HL-60 (cell line): ENCODE measurements at regions not wholly inside any gene's neighbourhood (a gene's known extent, or its start where the extent isn't known, plus 50 kb on each side); places are given as distances from the start of the nearest gene placed in this dataset.

ENCODE experiments used
- DNase-seq, 2 experiments: peaks; one replicate each; pipeline ENCODE4 v3.0.0-alpha.2; 2010 to 2020; ENCODE audit warnings: low read depth in 1 of 2, low spot score in 1 of 2
- H3K27ac ChIP-seq: fragments of 250-450 bp; sonication (Bioruptor Pico); replicated peaks from 2 replicates; pipeline ENCODE4 v1.5.1; 2020; ENCODE audit warnings: mild to moderate bottlenecking, moderate library complexity
- H3K27me3 ChIP-seq: fragments of 250-450 bp; sonication (Bioruptor Pico); 2 replicates; pipeline ENCODE4 v1.5.1; 2021; ENCODE audit warnings: mild to moderate bottlenecking, moderate library complexity; ENCODE audit not compliant: insufficient read depth, poor library complexity, severe bottlenecking
- H3K4me3 ChIP-seq: replicated peaks from 2 replicates; pipeline ENCODE4 v1.5.1; 2011; ENCODE audit warnings: mild to moderate bottlenecking, control low read depth, low read length; ENCODE audit not compliant: insufficient read depth
- GABPA ChIP-seq: IDR thresholded peaks from 2 replicates; pipeline ENCODE4 v1.6.1; 2012; ENCODE audit warnings: low read depth
- POLR2AphosphoS5 ChIP-seq: IDR thresholded peaks from 2 replicates; pipeline ENCODE4 v1.6.1; 2012; ENCODE audit warnings: low read depth
- SPI1 ChIP-seq: IDR thresholded peaks from 2 replicates; pipeline ENCODE4 v1.6.1; 2012; ENCODE audit warnings: low read depth, mild to moderate bottlenecking, borderline replicate concordance
- TF ChIP-seq, protein P1 (sequence below): IDR thresholded peaks from one replicate; pipeline ENCODE4 v1.5.1; 2011; ENCODE audit warnings: low read length, control low read depth, inconsistent platforms; ENCODE audit not compliant: insufficient read depth
- TF ChIP-seq, protein P2 (sequence below): IDR thresholded peaks from 2 replicates; pipeline ENCODE4 v1.6.1; 2012; ENCODE audit warnings: low read depth; ENCODE audit not compliant: insufficient replicate concordance

DNA sequence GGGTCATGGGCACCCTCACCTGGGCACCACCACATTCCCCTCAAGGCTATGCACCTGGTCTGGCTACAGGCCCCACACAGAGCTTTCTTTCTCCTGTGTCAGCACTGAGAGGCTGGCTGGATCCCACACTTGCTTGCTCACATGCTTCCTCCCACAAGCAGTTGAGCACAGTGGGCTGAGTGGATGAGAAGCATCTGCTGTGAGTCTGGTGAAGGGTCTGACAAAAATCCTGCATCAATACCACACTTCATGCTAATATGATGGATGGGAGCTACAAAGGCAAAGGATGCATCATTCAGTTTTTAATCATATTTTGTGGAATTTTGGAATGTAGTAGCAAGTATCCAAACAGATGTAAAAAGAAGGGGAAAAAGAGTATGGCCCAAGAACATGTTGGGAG is 830.8 kb upstream of the PTPRD start:
- Histone ChIP-seq H3K27me3 (no peaks in the 10 kb centered on the region), H3K4me3 (no peak overlapping the region), H3K27ac (no peak overlapping the region)
- DNase-seq = no peak
- no peak for TF ChIP-seq POLR2AphosphoS5
- TF ChIP-seq, protein P1, sequence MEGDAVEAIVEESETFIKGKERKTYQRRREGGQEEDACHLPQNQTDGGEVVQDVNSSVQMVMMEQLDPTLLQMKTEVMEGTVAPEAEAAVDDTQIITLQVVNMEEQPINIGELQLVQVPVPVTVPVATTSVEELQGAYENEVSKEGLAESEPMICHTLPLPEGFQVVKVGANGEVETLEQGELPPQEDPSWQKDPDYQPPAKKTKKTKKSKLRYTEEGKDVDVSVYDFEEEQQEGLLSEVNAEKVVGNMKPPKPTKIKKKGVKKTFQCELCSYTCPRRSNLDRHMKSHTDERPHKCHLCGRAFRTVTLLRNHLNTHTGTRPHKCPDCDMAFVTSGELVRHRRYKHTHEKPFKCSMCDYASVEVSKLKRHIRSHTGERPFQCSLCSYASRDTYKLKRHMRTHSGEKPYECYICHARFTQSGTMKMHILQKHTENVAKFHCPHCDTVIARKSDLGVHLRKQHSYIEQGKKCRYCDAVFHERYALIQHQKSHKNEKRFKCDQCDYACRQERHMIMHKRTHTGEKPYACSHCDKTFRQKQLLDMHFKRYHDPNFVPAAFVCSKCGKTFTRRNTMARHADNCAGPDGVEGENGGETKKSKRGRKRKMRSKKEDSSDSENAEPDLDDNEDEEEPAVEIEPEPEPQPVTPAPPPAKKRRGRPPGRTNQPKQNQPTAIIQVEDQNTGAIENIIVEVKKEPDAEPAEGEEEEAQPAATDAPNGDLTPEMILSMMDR = no peak
- no peak for TF ChIP-seq SPI1
- no peak for TF ChIP-seq GABPA
- TF ChIP-seq, protein P2, sequence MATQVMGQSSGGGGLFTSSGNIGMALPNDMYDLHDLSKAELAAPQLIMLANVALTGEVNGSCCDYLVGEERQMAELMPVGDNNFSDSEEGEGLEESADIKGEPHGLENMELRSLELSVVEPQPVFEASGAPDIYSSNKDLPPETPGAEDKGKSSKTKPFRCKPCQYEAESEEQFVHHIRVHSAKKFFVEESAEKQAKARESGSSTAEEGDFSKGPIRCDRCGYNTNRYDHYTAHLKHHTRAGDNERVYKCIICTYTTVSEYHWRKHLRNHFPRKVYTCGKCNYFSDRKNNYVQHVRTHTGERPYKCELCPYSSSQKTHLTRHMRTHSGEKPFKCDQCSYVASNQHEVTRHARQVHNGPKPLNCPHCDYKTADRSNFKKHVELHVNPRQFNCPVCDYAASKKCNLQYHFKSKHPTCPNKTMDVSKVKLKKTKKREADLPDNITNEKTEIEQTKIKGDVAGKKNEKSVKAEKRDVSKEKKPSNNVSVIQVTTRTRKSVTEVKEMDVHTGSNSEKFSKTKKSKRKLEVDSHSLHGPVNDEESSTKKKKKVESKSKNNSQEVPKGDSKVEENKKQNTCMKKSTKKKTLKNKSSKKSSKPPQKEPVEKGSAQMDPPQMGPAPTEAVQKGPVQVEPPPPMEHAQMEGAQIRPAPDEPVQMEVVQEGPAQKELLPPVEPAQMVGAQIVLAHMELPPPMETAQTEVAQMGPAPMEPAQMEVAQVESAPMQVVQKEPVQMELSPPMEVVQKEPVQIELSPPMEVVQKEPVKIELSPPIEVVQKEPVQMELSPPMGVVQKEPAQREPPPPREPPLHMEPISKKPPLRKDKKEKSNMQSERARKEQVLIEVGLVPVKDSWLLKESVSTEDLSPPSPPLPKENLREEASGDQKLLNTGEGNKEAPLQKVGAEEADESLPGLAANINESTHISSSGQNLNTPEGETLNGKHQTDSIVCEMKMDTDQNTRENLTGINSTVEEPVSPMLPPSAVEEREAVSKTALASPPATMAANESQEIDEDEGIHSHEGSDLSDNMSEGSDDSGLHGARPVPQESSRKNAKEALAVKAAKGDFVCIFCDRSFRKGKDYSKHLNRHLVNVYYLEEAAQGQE = no peak

DNA sequence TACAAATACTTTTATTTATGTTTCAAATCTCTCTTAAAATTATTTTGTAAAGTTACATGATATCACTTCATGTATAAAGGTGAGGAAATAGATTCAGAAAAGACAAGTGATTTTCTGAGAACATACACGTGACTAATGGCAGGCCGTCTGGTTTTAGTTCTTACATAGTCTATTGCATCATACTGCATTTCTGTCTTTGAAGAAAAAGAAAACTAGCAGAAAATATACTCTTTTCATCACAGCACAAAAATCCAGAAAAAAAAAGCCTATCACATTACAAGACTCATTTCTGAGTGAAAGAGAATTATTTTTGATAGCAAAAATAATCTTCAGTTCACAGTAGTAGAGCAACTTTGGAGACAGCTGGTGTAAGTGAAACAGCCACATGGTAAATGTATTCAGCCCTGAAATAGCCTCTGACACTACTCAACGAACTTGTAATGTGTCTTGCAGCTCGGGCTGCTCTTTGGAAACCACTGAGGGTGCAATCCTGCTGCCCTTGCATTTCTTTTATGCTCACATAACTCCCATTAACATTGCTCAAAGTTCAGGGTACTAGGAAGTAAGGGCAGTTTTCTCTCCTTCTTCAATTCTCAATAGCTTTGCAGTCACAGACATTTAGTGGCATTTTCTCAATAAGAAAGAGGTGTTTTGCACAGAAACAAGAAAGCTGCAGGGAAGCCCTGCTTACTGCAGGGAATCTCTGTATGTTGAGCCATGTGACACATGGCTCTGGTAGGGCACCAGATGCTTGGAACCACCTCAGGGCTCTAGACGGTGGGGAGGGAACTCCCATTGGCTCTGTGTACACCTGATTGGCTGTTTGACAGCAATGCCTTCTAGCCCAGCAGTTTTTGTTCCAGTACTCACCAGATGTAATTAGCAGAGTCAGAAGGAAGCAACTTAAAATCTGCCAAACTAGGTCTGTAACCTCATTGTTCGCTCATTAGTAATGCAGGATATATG is 845.3 kb upstream of the PTPRD start:
- DNase-seq = no peak
- TF ChIP-seq, protein P2 = no peak
- TF ChIP-seq GABPA (no peak), SPI1 (no peak), POLR2AphosphoS5 (no peak)
- TF ChIP-seq, protein P1 = no peak
- H3K4me3 ChIP-seq = no peak overlapping the region
- H3K27ac ChIP-seq = no peak overlapping the region
- no peaks in the 10 kb centered on the region for H3K27me3 ChIP-seq

DNA sequence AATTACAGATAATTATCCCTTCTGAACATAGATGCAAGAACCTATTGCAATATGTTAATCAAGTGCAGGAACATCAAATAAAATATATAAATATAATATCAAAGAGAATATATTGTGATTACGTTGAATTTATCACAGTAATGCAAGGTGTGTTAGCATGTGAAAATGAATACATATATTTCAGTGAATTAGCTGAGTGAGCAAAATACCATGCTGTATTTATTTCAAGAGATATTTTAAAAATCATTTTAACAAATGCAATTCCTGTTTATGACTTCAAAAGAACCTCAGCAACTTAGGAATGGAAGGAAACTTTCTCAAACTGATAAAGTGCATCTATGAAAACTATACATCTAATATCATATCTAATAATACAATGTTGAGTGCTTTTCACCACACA is 856.9 kb upstream of the PTPRD start:
- DNase-seq = no peak
- H3K27me3 ChIP-seq = no peaks in the 10 kb centered on the region
- TF ChIP-seq, protein P1 = no peak
- TF ChIP-seq POLR2AphosphoS5 (no peak), GABPA (no peak)
- TF ChIP-seq, protein P2 = no peak
- H3K27ac ChIP-seq = no peak overlapping the region
- no peak overlapping the region for H3K4me3 ChIP-seq
